Neuronal stem cell (in vitro differentiated cells): ENCODE measurements at regions not wholly inside any gene's neighbourhood (a gene's known extent, or its start where the extent isn't known, plus 50 kb on each side); places are given as distances from the start of the nearest gene placed in this dataset.
"Not testable (repeated sequence)": the region's sequence is repeated elsewhere in the genome, so short reads cannot be mapped to it uniquely, and the experiment has no call there.

ENCODE experiments used
- DNase-seq: peaks from one replicate; pipeline ENCODE4 v3.0.0-alpha.2; 2013; ENCODE audit warnings: low spot score
- H2AFZ ChIP-seq: one replicate; pipeline ENCODE4 v1.6.1; 2013; ENCODE audit warnings: mild to moderate bottlenecking, low read length, inconsistent platforms
- H2AK5ac ChIP-seq: 2 replicates; pipeline ENCODE4 v1.6.1; 2013; ENCODE audit warnings: low read depth, mild to moderate bottlenecking, inconsistent platforms, low read length, moderate library complexity, mixed read lengths
- H2BK120ac ChIP-seq: 2 replicates; pipeline ENCODE4 v1.6.1; 2013; ENCODE audit warnings: low read depth, mild to moderate bottlenecking, inconsistent platforms, low read length, moderate library complexity, mixed read lengths
- H2BK12ac ChIP-seq: one replicate; pipeline ENCODE4 v1.6.1; 2013; ENCODE audit warnings: low read length, inconsistent platforms
- H2BK15ac ChIP-seq: 2 replicates; pipeline ENCODE4 v1.6.1; 2013; ENCODE audit warnings: mild to moderate bottlenecking, low read length, inconsistent platforms, mixed read lengths
- H2BK5ac ChIP-seq: one replicate; pipeline ENCODE4 v1.6.1; 2013; ENCODE audit warnings: inconsistent platforms, mild to moderate bottlenecking, low read length, moderate library complexity
- H3K14ac ChIP-seq: one replicate; pipeline ENCODE4 v1.6.1; 2013; ENCODE audit warnings: low read length, inconsistent platforms
- H3K18ac ChIP-seq: 2 replicates; pipeline ENCODE4 v1.6.1; 2013; ENCODE audit warnings: low read length, inconsistent platforms
- H3K23ac ChIP-seq: 2 replicates; pipeline ENCODE4 v1.6.1; 2013; ENCODE audit warnings: low read depth, mild to moderate bottlenecking, mixed read lengths, low read length, inconsistent platforms; ENCODE audit not compliant: poor library complexity
- H3K27ac ChIP-seq: replicated peaks from 3 replicates; pipeline ENCODE4 v1.5.1; 2013; ENCODE audit warnings: low read length, inconsistent platforms
- H3K27me3 ChIP-seq, 3 experiments: 2 replicates each; pipeline ENCODE4 v1.6.1; 2013; ENCODE audit warnings: low read length in 3 of 3, mild to moderate bottlenecking in 2 of 3, inconsistent platforms in 1 of 3, low read depth in 1 of 3, mixed read lengths in 1 of 3, moderate library complexity in 1 of 3; ENCODE audit not compliant: control insufficient read depth in 3 of 3, insufficient read depth in 3 of 3
- H3K36me3 ChIP-seq, 2 donors: replicated peaks in 1 of 2; 2 replicates each; pipeline ENCODE4 v1.6.1; 2013; ENCODE audit warnings: low read length in 2 of 2; ENCODE audit not compliant: control insufficient read depth in 2 of 2, insufficient read depth in 2 of 2
- H3K4ac ChIP-seq: 2 replicates; pipeline ENCODE4 v1.6.1; 2013; ENCODE audit warnings: inconsistent platforms, mild to moderate bottlenecking, low read length, moderate library complexity
- H3K4me1 ChIP-seq, 2 donors: 1 replicate in 1 of 2; 2 replicates in 1 of 2; pipeline ENCODE4 v1.6.1; 2013; ENCODE audit warnings: low read length in 2 of 2, low read depth in 1 of 2; ENCODE audit not compliant: control insufficient read depth in 2 of 2, insufficient read depth in 1 of 2
- H3K4me2 ChIP-seq: one replicate; pipeline ENCODE4 v1.6.1; 2013; ENCODE audit warnings: mild to moderate bottlenecking, low read length, inconsistent platforms; ENCODE audit not compliant: insufficient read depth, poor library complexity, severe bottlenecking
- H3K4me3 ChIP-seq, 2 donors: 2 replicates each; pipeline ENCODE4 v1.5.1; 2013; ENCODE audit warnings: low read length in 2 of 2, mild to moderate bottlenecking in 2 of 2, inconsistent platforms in 1 of 2, moderate library complexity in 1 of 2
- H3K79me1 ChIP-seq: one replicate; pipeline ENCODE4 v1.6.1; 2013; ENCODE audit warnings: low read depth, mild to moderate bottlenecking, inconsistent platforms, low read length, moderate library complexity
- H3K9ac ChIP-seq: one replicate; pipeline ENCODE4 v1.6.1; 2013; ENCODE audit warnings: mild to moderate bottlenecking, low read depth, low read length, inconsistent platforms; ENCODE audit not compliant: poor library complexity
- H3K9me3 ChIP-seq, 2 donors: replicated peaks in 1 of 2; 2 replicates each; pipeline versions ENCODE3 to v1.6.1; 2013; ENCODE audit warnings: low read length in 2 of 2, mild to moderate bottlenecking in 2 of 2, inconsistent platforms in 1 of 2, low read depth in 1 of 2, mixed read lengths in 1 of 2, moderate library complexity in 1 of 2; ENCODE audit not compliant: control insufficient read depth in 2 of 2, insufficient read depth in 1 of 2
- H4K8ac ChIP-seq: one replicate; pipeline ENCODE4 v1.6.1; 2013; ENCODE audit warnings: low read depth, mild to moderate bottlenecking, inconsistent platforms, low read length, moderate library complexity
- H4K91ac ChIP-seq: one replicate; pipeline ENCODE4 v1.6.1; 2013; ENCODE audit warnings: low read length, low read depth, mild to moderate bottlenecking, inconsistent platforms; ENCODE audit not compliant: poor library complexity
- WGBS, 2 donors: extraction: QIAGEN DNeasy Blood & Tissue Kit; methylation state at CpG; one replicate each; pipeline ENCODE4 v1.1.7; 2013; ENCODE audit warnings: missing lambda C conversion rate in 2 of 2, mixed read lengths in 1 of 2; ENCODE audit not compliant: insufficient read length in 2 of 2, insufficient replicate concordance in 1 of 2; ENCODE audit errors: extremely low coverage in 2 of 2; 5-methylcytosine and 5-hydroxymethylcytosine counted together

- H3K4me2 ChIP-seq, H3K79me1 ChIP-seq, H2AFZ ChIP-seq, H3K36me3 ChIP-seq, H3K4me1 ChIP-seq, H4K91ac ChIP-seq, DNase-seq, H3K23ac ChIP-seq, H3K9ac ChIP-seq, H3K18ac ChIP-seq, H3K4me3 ChIP-seq, H3K14ac ChIP-seq, H2BK120ac ChIP-seq, H3K27ac ChIP-seq, H3K9me3 ChIP-seq, H4K8ac ChIP-seq, H2AK5ac ChIP-seq, H2BK5ac ChIP-seq, H2BK15ac ChIP-seq, H3K27me3 ChIP-seq, H3K4ac ChIP-seq, H2BK12ac ChIP-seq: not testable (repeated sequence)
- WGBS, 2 donors, result no CpG with 5 or more reads among the region's 22 CpGs
These were observed 87.5 kb upstream of the TMTC4 start for GRCh38 chr13:100762126-100762525.

DNA sequence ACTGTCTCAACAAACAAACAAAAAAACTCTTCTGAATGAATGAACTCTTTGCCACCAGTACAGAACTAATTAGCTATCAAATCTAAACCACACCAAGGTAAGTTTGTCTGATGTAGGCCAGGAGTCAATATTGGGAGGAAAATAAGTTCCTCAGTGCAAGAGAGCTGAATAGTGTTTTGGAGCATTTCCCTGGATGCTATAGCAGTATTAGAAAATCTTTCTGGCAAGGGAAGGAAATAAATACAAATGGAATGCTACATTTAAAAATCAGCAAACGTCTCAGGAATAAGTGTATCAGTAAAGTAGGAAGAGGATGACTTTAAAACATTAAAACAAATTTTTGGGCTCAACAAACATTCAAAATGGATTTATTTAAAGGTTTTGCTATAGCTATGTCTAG lies 81.3 kb upstream of the TMTC4 start:
- H3K4ac ChIP-seq, result no peak overlapping the region
- no peak overlapping the region for H3K18ac ChIP-seq
- H3K27me3 ChIP-seq, result no peaks in the 10 kb centered on the region
- H3K4me1 ChIP-seq, result no peaks in the 10 kb centered on the region
- no peak overlapping the region for H4K8ac ChIP-seq
- H3K9me3 ChIP-seq, result peaks cover 0 to 2% of the 10 kb centered on the region in 2 donors
- H3K4me2 ChIP-seq, result no peak overlapping the region
- WGBS, 2 donors, result no CpG with 5 or more reads among the region's 1 CpG
- H4K91ac ChIP-seq, result no peak overlapping the region
- no peak overlapping the region for H2BK15ac ChIP-seq
- H2AFZ ChIP-seq, result no peak overlapping the region
- no peak for DNase-seq
- no peak overlapping the region for H3K4me3 ChIP-seq
- H3K79me1 ChIP-seq, result no peaks in the 10 kb centered on the region
- H2BK120ac ChIP-seq, result no peak overlapping the region
- no peak overlapping the region for H2AK5ac ChIP-seq
- H3K23ac ChIP-seq, result no peak overlapping the region
- no peak overlapping the region for H3K27ac ChIP-seq
- H3K9ac ChIP-seq, result no peak overlapping the region
- H3K36me3 ChIP-seq, result no peaks in the 10 kb centered on the region
- no peak overlapping the region for H3K14ac ChIP-seq
- no peak overlapping the region for H2BK5ac ChIP-seq
- H2BK12ac ChIP-seq, result no peak overlapping the region

GRCh38 chr13:100754459-100754858 lies 79.9 kb upstream of the TMTC4 start:
- DNase-seq, result no peak
- H3K27me3 ChIP-seq, result no peaks in the 10 kb centered on the region
- no peak overlapping the region for H3K27ac ChIP-seq
- no peak overlapping the region for H3K4ac ChIP-seq
- no peak overlapping the region for H3K14ac ChIP-seq
- H3K23ac ChIP-seq, result no peak overlapping the region
- no peak overlapping the region for H4K91ac ChIP-seq
- no peak overlapping the region for H2BK120ac ChIP-seq
- no peaks in the 10 kb centered on the region for H3K79me1 ChIP-seq
- no peak overlapping the region for H3K9ac ChIP-seq
- no peaks in the 10 kb centered on the region for H3K4me1 ChIP-seq
- H2BK5ac ChIP-seq, result no peak overlapping the region
- no peak overlapping the region for H2AFZ ChIP-seq
- H3K18ac ChIP-seq, result no peak overlapping the region
- H2AK5ac ChIP-seq, result no peak overlapping the region
- H2BK15ac ChIP-seq, result no peak overlapping the region
- no peak overlapping the region for H3K4me2 ChIP-seq
- H2BK12ac ChIP-seq, result no peak overlapping the region
- no CpG with 5 or more reads among the region's 5 CpGs for WGBS, 2 donors
- H3K9me3 ChIP-seq, result no peaks in the 10 kb centered on the region
- H3K36me3 ChIP-seq, result no peaks in the 10 kb centered on the region
- no peak overlapping the region for H3K4me3 ChIP-seq
- no peak overlapping the region for H4K8ac ChIP-seq

DNA sequence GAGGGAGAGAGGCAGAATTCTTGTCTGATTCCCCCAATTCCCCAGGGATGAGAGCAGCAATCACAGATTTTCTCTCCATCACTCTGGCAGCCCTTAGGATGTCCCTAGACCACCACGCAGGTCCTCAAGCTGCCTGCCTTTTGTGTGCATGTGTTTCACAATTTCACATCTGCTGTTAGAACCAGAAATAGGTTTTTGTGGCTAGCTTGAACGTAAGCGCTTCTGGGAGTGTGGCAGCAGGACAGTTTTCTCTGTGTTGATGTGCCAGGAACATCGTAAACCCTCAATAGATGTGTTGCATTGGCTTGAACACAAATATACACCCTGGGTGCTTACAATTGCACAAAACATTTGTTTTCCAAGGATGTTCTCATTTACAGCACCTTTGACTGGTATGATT lies 78.8 kb upstream of the TMTC4 start:
- no peak overlapping the region for H3K27ac ChIP-seq
- no peak overlapping the region for H3K14ac ChIP-seq
- no peaks in the 10 kb centered on the region for H3K27me3 ChIP-seq
- no peak overlapping the region for H2AFZ ChIP-seq
- no CpG with 5 or more reads among the region's 4 CpGs for WGBS, 2 donors
- no peak overlapping the region for H2BK12ac ChIP-seq
- H3K23ac ChIP-seq, result no peak overlapping the region
- H3K4ac ChIP-seq, result no peak overlapping the region
- no peak for DNase-seq
- H4K8ac ChIP-seq, result no peak overlapping the region
- H3K4me2 ChIP-seq, result no peak overlapping the region
- no peaks in the 10 kb centered on the region for H3K9me3 ChIP-seq
- H3K18ac ChIP-seq, result no peak overlapping the region
- H3K4me3 ChIP-seq, result no peak overlapping the region
- no peak overlapping the region for H3K9ac ChIP-seq
- no peaks in the 10 kb centered on the region for H3K79me1 ChIP-seq
- no peak overlapping the region for H2BK15ac ChIP-seq
- no peak overlapping the region for H4K91ac ChIP-seq
- no peaks in the 10 kb centered on the region for H3K4me1 ChIP-seq
- H2BK120ac ChIP-seq, result no peak overlapping the region
- H2BK5ac ChIP-seq, result no peak overlapping the region
- no peak overlapping the region for H2AK5ac ChIP-seq
- H3K36me3 ChIP-seq, result no peaks in the 10 kb centered on the region
